Posterior cingulate gyrus (tissue), 11 donors: ENCODE measurements at regions not wholly inside any gene's neighbourhood (a gene's known extent, or its start where the extent isn't known, plus 50 kb on each side); places are given as distances from the start of the nearest gene placed in this dataset.
"Not testable (repeated sequence)": the region's sequence is repeated elsewhere in the genome, so short reads cannot be mapped to it uniquely, and the experiment has no call there.

ENCODE experiments used
- DNase-seq, 10 donors: peaks; one replicate each; pipeline versions ENCODE4 v3.0.0 to v3.0.0-alpha.2; 2020 to 2021; ENCODE audit warnings: mixed read lengths in 3 of 10
- intact Hi-C: fragments of 100-400 bp; cut with DNase I; formaldehyde crosslinking; loops from one replicate; pipeline ENCODE4 v1.15.1; 2023

GRCh38 chr12:47610686-47611252 lies 95.1 kb downstream of the RPAP3 start:
- DNase-seq: no peak
- intact Hi-C loops: no loop called here

GRCh38 chr12:47609806-47610205 lies 96.0 kb downstream of the RPAP3 start:
- no peak for DNase-seq

GRCh38 chr12:47608671-47609070 lies 97.2 kb downstream of the RPAP3 start:
- DNase-seq, intact Hi-C loops: not testable (repeated sequence)

More at GRCh38 chr12:47609806-47610205, 96.0 kb downstream of the RPAP3 start:
- intact Hi-C loops: no loop called here

GRCh38 chr12:47604221-47604873 lies 101.5 kb downstream of the RPAP3 start:
- no peak for DNase-seq
- intact Hi-C loops: no loop called here

GRCh38 chr12:47602949-47603558 lies 102.8 kb downstream of the RPAP3 start:
- intact Hi-C loops: no loop called here
- DNase-seq: no peak

GRCh38 chr12:47602325-47602724 lies 103.5 kb downstream of the RPAP3 start:
- no peak for DNase-seq
- intact Hi-C loops: no loop called here

- no peak for DNase-seq
- intact Hi-C loops: no loop called here
Measured at GRCh38 chr12:47601071-47601470, 104.8 kb downstream of the RPAP3 start.

GRCh38 chr12:47591795-47592194 lies 114.0 kb downstream of the RPAP3 start:
- intact Hi-C loops: no loop called here
- no peak for DNase-seq

- intact Hi-C loops: no loop called here
- no peak for DNase-seq
Measured at GRCh38 chr12:47591361-47591791, 114.5 kb downstream of the RPAP3 start.

- no peak for DNase-seq
- intact Hi-C loops: no loop called here
Measured at GRCh38 chr12:47590771-47591360, 115.0 kb downstream of the RPAP3 start.

GRCh38 chr12:47586952-47587669 lies 118.7 kb downstream of the RPAP3 start:
- intact Hi-C loops: no loop called here
- DNase-seq: no peak

GRCh38 chr12:47585507-47585906 lies 120.3 kb downstream of the RPAP3 start:
- intact Hi-C loops: no loop called here

GRCh38 chr12:47578836-47579235 lies 127.0 kb downstream of the RPAP3 start:
- intact Hi-C loops: no loop called here
- no peak for DNase-seq

More at GRCh38 chr12:47585507-47585906, 120.3 kb downstream of the RPAP3 start:
- DNase-seq: no peak

- intact Hi-C loops: no loop called here
- DNase-seq: no peak
Measured at GRCh38 chr12:47577206-47577989, 128.4 kb downstream of the RPAP3 start.

GRCh38 chr12:47576289-47576945 lies 129.4 kb downstream of the RPAP3 start:
- peak in 7 of 10 donors; percentile 39 to 89 (median 45) for DNase-seq
- intact Hi-C loops: no loop called here

- intact Hi-C loops: no loop called here
- no peak for DNase-seq
Measured at GRCh38 chr12:47574252-47575021, 131.4 kb downstream of the RPAP3 start.

GRCh38 chr12:47573146-47573659 lies 132.6 kb downstream of the RPAP3 start:
- intact Hi-C loops: no loop called here
- DNase-seq: no peak

GRCh38 chr12:47570151-47570550 lies 135.7 kb downstream of the RPAP3 start:
- intact Hi-C loops: no loop called here
- no peak for DNase-seq

GRCh38 chr12:47562201-47562600 lies 143.6 kb downstream of the RPAP3 start:
- DNase-seq: no peak
- intact Hi-C loops: no loop called here
